Umbilical cord (tissue), 1 donor: ENCODE measurements at regions not wholly inside any gene's neighbourhood (a gene's known extent, or its start where the extent isn't known, plus 50 kb on each side); places are given as distances from the start of the nearest gene placed in this dataset.
A peak's percentile ranks its signal among the peaks of the same experiment; 100 is the strongest.

Experiments used
- DNase-seq: peaks from one replicate; pipeline ENCODE4 v3.0.0-alpha.2; 2015; ENCODE audit warnings: low spot score

- no peak for DNase-seq
These were observed 89.6 kb upstream of the ATF7IP start for GRCh38 chr12:14275886-14276285.

GRCh38 chr12:14278294-14278953 lies 87.1 kb upstream of the ATF7IP start:
- DNase-seq, result no peak

- DNase-seq, result no peak
These were observed 85.6 kb upstream of the ATF7IP start for GRCh38 chr12:14279845-14280244.

- no peak for DNase-seq
These were observed 84.6 kb upstream of the ATF7IP start for GRCh38 chr12:14280921-14281320.

GRCh38 chr12:14281539-14281938 lies 83.9 kb upstream of the ATF7IP start:
- no peak for DNase-seq

- DNase-seq, result peak; percentile 38
These were observed 81.9 kb upstream of the ATF7IP start for GRCh38 chr12:14283489-14284144.

- peak; percentile 34 for DNase-seq
These were observed 81.2 kb upstream of the ATF7IP start for GRCh38 chr12:14284184-14284722.

GRCh38 chr12:14289601-14290000 lies 75.9 kb upstream of the ATF7IP start:
- DNase-seq, result no peak

GRCh38 chr12:14290951-14291350 lies 74.5 kb upstream of the ATF7IP start:
- no peak for DNase-seq

GRCh38 chr12:14303661-14304155 lies 61.8 kb upstream of the ATF7IP start:
- no peak for DNase-seq

GRCh38 chr12:14307004-14307403 lies 58.5 kb upstream of the ATF7IP start:
- DNase-seq, result no peak

GRCh38 chr12:14308516-14308915 lies 57.0 kb upstream of the ATF7IP start:
- DNase-seq, result no peak

- DNase-seq, result no peak
These were observed 54.6 kb upstream of the ATF7IP start for GRCh38 chr12:14310866-14311265.

- no peak for DNase-seq
These were observed 51.9 kb upstream of the ATF7IP start for GRCh38 chr12:14313379-14314138.

GRCh38 chr12:14314801-14315200 lies 50.7 kb upstream of the ATF7IP start:
- peak; percentile 7 for DNase-seq

GRCh38 chr12:14315501-14315900 lies 50.0 kb upstream of the ATF7IP start:
- DNase-seq, result no peak
